Ishikawa (cell line): ENCODE measurements at regions not wholly inside any gene's neighbourhood (a gene's known extent, or its start where the extent isn't known, plus 50 kb on each side); places are given as distances from the start of the nearest gene placed in this dataset.

Experiments
- CEBPB ChIP-seq: IDR thresholded peaks from 2 replicates; pipeline ENCODE4 v1.6.1; 2012
- EP300 ChIP-seq: IDR thresholded peaks from 2 replicates; pipeline ENCODE4 v1.6.1; 2012; ENCODE audit warnings: borderline replicate concordance
- FOXM1 ChIP-seq: IDR thresholded peaks from 2 replicates; pipeline ENCODE4 v1.6.1; 2012; ENCODE audit warnings: low read depth, borderline replicate concordance
- MAX ChIP-seq: IDR thresholded peaks from 2 replicates; pipeline ENCODE4 v1.6.1; 2012
- RAD21 ChIP-seq: IDR thresholded peaks from 2 replicates; pipeline ENCODE4 v1.6.1; 2012; ENCODE audit warnings: low read depth
- REST ChIP-seq: IDR thresholded peaks from 2 replicates; pipeline ENCODE4 v1.6.1; 2012; ENCODE audit warnings: low read depth, mild to moderate bottlenecking
- TAF1 ChIP-seq: IDR thresholded peaks from 2 replicates; pipeline ENCODE4 v1.6.1; 2012; ENCODE audit warnings: low read depth, mild to moderate bottlenecking
- TEAD4 ChIP-seq: IDR thresholded peaks from 2 replicates; pipeline ENCODE4 v1.6.1; 2012
- USF1 ChIP-seq: IDR thresholded peaks from 2 replicates; pipeline ENCODE4 v1.6.1; 2012
- YY1 ChIP-seq: IDR thresholded peaks from 2 replicates; pipeline ENCODE4 v1.6.1; 2012; ENCODE audit warnings: low read depth

- TF ChIP-seq CEBPB (no peak), YY1 (no peak), TAF1 (no peak), USF1 (no peak), FOXM1 (no peak), TEAD4 (no peak), REST (no peak), EP300 (no peak), RAD21 (no peak), MAX (no peak)
Observed at GRCh38 chr21:18053151-18053550, 191.5 kb upstream of the CHODL start.
